CD4-positive, alpha-beta T cell (primary cell): ENCODE measurements at regions not wholly inside any gene's neighbourhood (a gene's known extent, or its start where the extent isn't known, plus 50 kb on each side); places are given as distances from the start of the nearest gene placed in this dataset.

Experiments used
- ATAC-seq: fragments of 200-7000 bp; cut with Tn5 transposase; one replicate; pipeline ENCODE4 v1.10.0; 2022; ENCODE audit warnings: mild to moderate bottlenecking; ENCODE audit not compliant: poor library complexity
- CTCF ChIA-PET: fragments of 350-600 bp; sonication (Branson Sonifier 250); formaldehyde crosslinking; loops from one replicate; lab custom pipeline; 2021; ENCODE audit warnings: antibody characterized with exemption, inconsistent platforms; lab: Charles Lee
- POLR2A ChIA-PET: fragments of 350-600 bp; sonication (Branson Sonifier 250); formaldehyde crosslinking; loops from one replicate; lab custom pipeline; 2021; ENCODE audit warnings: antibody characterized with exemption, inconsistent platforms; lab: Charles Lee
- DNase-seq, 14 experiments: peaks; one replicate each; pipeline ENCODE4 v3.0.0-alpha.2; 2013 to 2020; ENCODE audit warnings: mixed read lengths in 2 of 14
- H3K27ac ChIP-seq, 2 donors: one replicate each; pipeline versions ENCODE4 v1.5.1 to v1.7.0; 2013; ENCODE audit warnings: low read length in 2 of 2, low read depth in 1 of 2, mild to moderate bottlenecking in 1 of 2
- H3K27me3 ChIP-seq, 2 experiments: 1 replicate in 1 of 2; 2 replicates in 1 of 2; pipeline versions ENCODE4 v1.6.1 to v1.7.0; 2013; ENCODE audit warnings: low read length in 2 of 2, control low read depth in 1 of 2, mild to moderate bottlenecking in 1 of 2, moderate library complexity in 1 of 2; ENCODE audit not compliant: insufficient read depth in 2 of 2, control insufficient read depth in 1 of 2
- H3K36me3 ChIP-seq: one replicate; pipeline ENCODE4 v1.6.1; 2013; ENCODE audit warnings: low read length, control low read depth; ENCODE audit not compliant: insufficient read depth
- H3K4me1 ChIP-seq: one replicate; pipeline ENCODE4 v1.6.1; 2013; ENCODE audit warnings: low read length, control low read depth; ENCODE audit not compliant: insufficient read depth
- H3K4me3 ChIP-seq: one replicate; pipeline ENCODE4 v1.5.1; 2013; ENCODE audit warnings: mild to moderate bottlenecking, low read length, moderate library complexity
- H3K9me3 ChIP-seq, 2 experiments: 1 replicate in 1 of 2; 2 replicates in 1 of 2; pipeline versions ENCODE4 v1.6.1 to v1.7.0; 2013; ENCODE audit warnings: low read length in 2 of 2, mild to moderate bottlenecking in 2 of 2, control low read depth in 1 of 2, moderate library complexity in 1 of 2; ENCODE audit not compliant: control insufficient read depth in 1 of 2, insufficient read depth in 1 of 2
- H3K27ac Mint-ChIP-seq: one replicate; pipeline ENCODE4 v1.8.0; 2020; ENCODE audit warnings: mixed read lengths
- H3K27me3 Mint-ChIP-seq: one replicate; pipeline ENCODE4 v1.8.0; 2021; ENCODE audit warnings: mixed read lengths
- H3K36me3 Mint-ChIP-seq: one replicate; pipeline ENCODE4 v1.8.0; 2021; ENCODE audit warnings: low read depth, mixed read lengths
- H3K4me1 Mint-ChIP-seq: one replicate; pipeline ENCODE4 v1.8.0; 2021; ENCODE audit warnings: low read depth, mixed read lengths
- H3K4me3 Mint-ChIP-seq: one replicate; pipeline ENCODE4 v1.8.0; 2020; ENCODE audit warnings: mild to moderate bottlenecking, mixed read lengths
- H3K9me3 Mint-ChIP-seq: one replicate; pipeline ENCODE4 v1.8.0; 2020; ENCODE audit warnings: mixed read lengths
- CTCF ChIP-seq: fragments of 200-600 bp; IDR thresholded peaks from one replicate; pipeline ENCODE4 v1.8.0; 2022; ENCODE audit warnings: antibody characterized with exemption, mild to moderate bottlenecking
- intact Hi-C, 2 experiments: fragments of 100-400 bp; cut with DNase I in 1 of 2; cut with micrococcal nuclease in 1 of 2; formaldehyde crosslinking; loops; one replicate each; pipeline versions ENCODE4 v1.15.1 to v1.9.0; 2023 to 2025; cut with DNase I, micrococcal nuclease

GRCh38 chr2:142445023-142445422, 314.2 kb upstream of the LRP1B start:
- ChIA-PET CTCF (no interaction called here), POLR2A (no interaction called here)
- Mint-ChIP-seq H3K27ac (no peak overlapping the region), H3K27me3 (no peaks in the 10 kb centered on the region), H3K9me3 (no peaks in the 10 kb centered on the region), H3K4me1 (no peaks in the 10 kb centered on the region), H3K36me3 (no peaks in the 10 kb centered on the region), H3K4me3 (no peak overlapping the region)
- Histone ChIP-seq H3K36me3 (no peaks in the 10 kb centered on the region), H3K9me3 (peaks cover 0 to 4% of the 10 kb centered on the region in 2 experiments), H3K4me3 (no peak overlapping the region), H3K27ac (no peak overlapping the region), H3K27me3 (no peaks in the 10 kb centered on the region), H3K4me1 (no peaks in the 10 kb centered on the region)
- no peak for DNase-seq
- intact Hi-C loops: no loop called here
- no peak for TF ChIP-seq CTCF
- ATAC-seq: no peak

GRCh38 chr2:142435847-142436246, 305.0 kb upstream of the LRP1B start:
- no peak overlapping the region for H3K27ac Mint-ChIP-seq
- CTCF ChIA-PET: no interaction called here
- no peak for TF ChIP-seq CTCF

GRCh38 chr2:142426064-142426463, 295.2 kb upstream of the LRP1B start:
- Mint-ChIP-seq H3K27ac (no peak overlapping the region), H3K36me3 (no peaks in the 10 kb centered on the region), H3K9me3 (no peaks in the 10 kb centered on the region), H3K4me1 (no peaks in the 10 kb centered on the region), H3K27me3 (no peaks in the 10 kb centered on the region), H3K4me3 (no peak overlapping the region)
- ATAC-seq: no peak
- DNase-seq: no peak
- Histone ChIP-seq H3K27ac (no peak overlapping the region), H3K27me3 (no peaks in the 10 kb centered on the region), H3K9me3 (peaks cover 0 to 3% of the 10 kb centered on the region in 2 experiments), H3K36me3 (no peaks in the 10 kb centered on the region), H3K4me1 (no peaks in the 10 kb centered on the region), H3K4me3 (no peak overlapping the region)
- POLR2A ChIA-PET: no interaction called here
- CTCF ChIA-PET: no interaction called here
- intact Hi-C loops: no loop called here
- no peak for TF ChIP-seq CTCF

More at GRCh38 chr2:142435847-142436246, 305.0 kb upstream of the LRP1B start:
- ATAC-seq (no peak), DNase-seq (no peak)
- peaks cover 7% of the 10 kb centered on the region for H3K9me3 Mint-ChIP-seq
- no peaks in the 10 kb centered on the region for H3K27me3 ChIP-seq
- no peaks in the 10 kb centered on the region for H3K27me3 Mint-ChIP-seq
- no peaks in the 10 kb centered on the region for H3K36me3 Mint-ChIP-seq
- no peaks in the 10 kb centered on the region for H3K4me1 Mint-ChIP-seq
- H3K36me3 ChIP-seq: no peaks in the 10 kb centered on the region
- H3K27ac ChIP-seq: no peak overlapping the region
- no peaks in the 10 kb centered on the region for H3K4me1 ChIP-seq
- intact Hi-C loops: no loop called here
- peaks cover 0 to 6% of the 10 kb centered on the region in 2 experiments for H3K9me3 ChIP-seq
- H3K4me3 Mint-ChIP-seq: no peak overlapping the region
- POLR2A ChIA-PET: no interaction called here
- no peak overlapping the region for H3K4me3 ChIP-seq
